ENCODE measurements at regions not wholly inside any gene's neighbourhood (a gene's known extent, or its start where the extent isn't known, plus 50 kb on each side); places are given as distances from the start of the nearest gene placed in this dataset.
"Not testable (repeated sequence)": the region's sequence is repeated elsewhere in the genome, so short reads cannot be mapped to it uniquely, and the experiment has no call there.

GRCh38 chr7:27457603-27458565 lies 204.8 kb downstream of the HIBADH start:
- not testable (repeated sequence) for DNase-seq (ENCODE audit: low spot score)

GRCh38 chr7:27459021-27459730 lies 203.5 kb downstream of the HIBADH start:
- no peak for DNase-seq (ENCODE audit: low spot score)

GRCh38 chr7:27459731-27460053 lies 203.0 kb downstream of the HIBADH start:
- no peak for DNase-seq (ENCODE audit: low spot score)

GRCh38 chr7:27462575-27463270 lies 200.0 kb downstream of the HIBADH start:
- no peak for DNase-seq (ENCODE audit: low spot score)

- DNase-seq (ENCODE audit: low spot score): no peak
Measured at GRCh38 chr7:27464970-27465369, 197.7 kb downstream of the HIBADH start.

- DNase-seq (ENCODE audit: low spot score): no peak
Measured at GRCh38 chr7:27466703-27467102, 196.0 kb downstream of the HIBADH start.

GRCh38 chr7:27472043-27472442 lies 190.6 kb downstream of the HIBADH start:
- no peak for DNase-seq (ENCODE audit: low spot score)
